Vagina (tissue), 2 donors: ENCODE measurements at regions not wholly inside any gene's neighbourhood (a gene's known extent, or its start where the extent isn't known, plus 50 kb on each side); places are given as distances from the start of the nearest gene placed in this dataset.
"Not testable (repeated sequence)": the region's sequence is repeated elsewhere in the genome, so short reads cannot be mapped to it uniquely, and the experiment has no call there.

ENCODE experiments used
- DNase-seq, 2 donors: peaks; one replicate each; pipeline ENCODE4 v3.0.0-alpha.2; 2017; ENCODE audit errors: extremely low spot score in 2 of 2
- H3K27ac ChIP-seq: fragments of 200-600 bp; sonication (generic); one replicate; pipeline ENCODE4 v1.5.1; 2019
- H3K27me3 ChIP-seq: fragments of 200-600 bp; sonication (generic); one replicate; pipeline ENCODE4 v1.5.1; 2019
- H3K36me3 ChIP-seq, 2 donors: fragments of 200-600 bp; sonication (generic); one replicate each; pipeline ENCODE4 v1.5.1; 2017 to 2019
- H3K4me1 ChIP-seq: fragments of 200-600 bp; sonication (generic); one replicate; pipeline ENCODE4 v1.5.1; 2019
- H3K4me3 ChIP-seq, 2 donors: fragments of 200-600 bp; sonication (generic); 1 replicate in 1 of 2; 2 replicates in 1 of 2; pipeline ENCODE4 v1.5.1; 2016 to 2019
- H3K9me3 ChIP-seq: fragments of 200-600 bp; sonication (generic); one replicate; pipeline ENCODE4 v1.5.1; 2019
- CTCF ChIP-seq, 3 experiments: fragments of 450-650 bp in 2 of 3; fragments of 200-600 bp in 1 of 3; sonication (generic) in 1 of 3; IDR thresholded peaks; one replicate each; pipeline ENCODE4 v1.5.1; 2017 to 2019; ENCODE audit warnings: antibody characterized with exemption in 3 of 3, mild to moderate bottlenecking in 2 of 3, moderate library complexity in 2 of 3
- POLR2A ChIP-seq, 2 donors: fragments of 450-650 bp; IDR thresholded peaks; one replicate each; pipeline ENCODE4 v1.6.1; 2017; ENCODE audit warnings: antibody characterized with exemption in 2 of 2, mild to moderate bottlenecking in 2 of 2, moderate library complexity in 2 of 2
- POLR2AphosphoS5 ChIP-seq, 2 donors: sonication (generic); formaldehyde crosslinking; IDR thresholded peaks; one replicate each; pipeline ENCODE4 v1.9.0; 2017; ENCODE audit warnings: antibody characterized with exemption in 2 of 2, mild to moderate bottlenecking in 2 of 2, low read depth in 1 of 2; ENCODE audit not compliant: insufficient read depth in 1 of 2
- intact Hi-C: fragments of 100-400 bp; cut with DNase I; formaldehyde crosslinking; loops from one replicate; pipeline ENCODE4 v1.15.1; 2023

- no peak overlapping the region for H3K4me3 ChIP-seq
- no peaks in the 10 kb centered on the region for H3K36me3 ChIP-seq
- no peaks in the 10 kb centered on the region for H3K27me3 ChIP-seq
- DNase-seq = no peak
- H3K4me1 ChIP-seq = no peaks in the 10 kb centered on the region
- H3K27ac ChIP-seq = no peak overlapping the region
- H3K9me3 ChIP-seq = no peaks in the 10 kb centered on the region
- intact Hi-C loops = no loop called here
- no peak for TF ChIP-seq POLR2AphosphoS5 (IDR thresholded peaks at IDR 0.05; ENCODE audit: insufficient read depth in 1 of 2, low read depth in 1 of 2)
Observed at GRCh38 chr1:200263203-200263602, 146.6 kb downstream of the ZNF281 start.

- Histone ChIP-seq H3K4me1 (no peaks in the 10 kb centered on the region), H3K27ac (no peak overlapping the region), H3K36me3 (no peaks in the 10 kb centered on the region), H3K27me3 (no peaks in the 10 kb centered on the region), H3K9me3 (no peaks in the 10 kb centered on the region), H3K4me3 (no peak overlapping the region)
- no peak for DNase-seq
- TF ChIP-seq POLR2AphosphoS5 (IDR thresholded peaks at IDR 0.05; ENCODE audit: insufficient read depth in 1 of 2, low read depth in 1 of 2) (no peak), POLR2A (IDR thresholded peaks at IDR 0.05) (no peak), CTCF (IDR thresholded peaks at IDR 0.05) (no peak)
- intact Hi-C loops = no loop called here
Observed at GRCh38 chr1:200262326-200262965, 147.4 kb downstream of the ZNF281 start.

- H3K9me3 ChIP-seq = no peaks in the 10 kb centered on the region
Observed at GRCh38 chr1:200260597-200261335, 149.1 kb downstream of the ZNF281 start.

GRCh38 chr1:200258447-200259375, 151.1 kb downstream of the ZNF281 start:
- no peaks in the 10 kb centered on the region for H3K27me3 ChIP-seq
- H3K27ac ChIP-seq = no peak overlapping the region
- H3K4me1 ChIP-seq = no peaks in the 10 kb centered on the region
- TF ChIP-seq POLR2A (IDR thresholded peaks at IDR 0.05) (no peak), POLR2AphosphoS5 (IDR thresholded peaks at IDR 0.05; ENCODE audit: insufficient read depth in 1 of 2, low read depth in 1 of 2) (no peak), CTCF (IDR thresholded peaks at IDR 0.05) (no peak)
- no peaks in the 10 kb centered on the region for H3K9me3 ChIP-seq
- H3K4me3 ChIP-seq = no peak overlapping the region
- no peaks in the 10 kb centered on the region for H3K36me3 ChIP-seq
- DNase-seq = peak in 1 of 2 donors; percentile 28
- intact Hi-C loops = no loop called here

More at GRCh38 chr1:200260597-200261335, 149.1 kb downstream of the ZNF281 start:
- Histone ChIP-seq H3K27ac (no peak overlapping the region), H3K27me3 (no peaks in the 10 kb centered on the region), H3K4me1 (no peaks in the 10 kb centered on the region), H3K4me3 (no peak overlapping the region), H3K36me3 (no peaks in the 10 kb centered on the region)
- peak in 1 of 2 donors; percentile 40 for DNase-seq
- intact Hi-C loops = no loop called here
- TF ChIP-seq POLR2A (IDR thresholded peaks at IDR 0.05) (no peak), POLR2AphosphoS5 (IDR thresholded peaks at IDR 0.05; ENCODE audit: insufficient read depth in 1 of 2, low read depth in 1 of 2) (no peak), CTCF (IDR thresholded peaks at IDR 0.05) (no peak)

GRCh38 chr1:200257235-200257634, 152.6 kb downstream of the ZNF281 start:
- Histone ChIP-seq H3K4me3 (no peak overlapping the region), H3K27ac (no peak overlapping the region), H3K27me3 (no peaks in the 10 kb centered on the region), H3K36me3 (no peaks in the 10 kb centered on the region), H3K4me1 (no peaks in the 10 kb centered on the region), H3K9me3 (no peaks in the 10 kb centered on the region)
- intact Hi-C loops = no loop called here
- TF ChIP-seq POLR2AphosphoS5 (IDR thresholded peaks at IDR 0.05; ENCODE audit: insufficient read depth in 1 of 2, low read depth in 1 of 2) (no peak), CTCF (IDR thresholded peaks at IDR 0.05) (no peak), POLR2A (IDR thresholded peaks at IDR 0.05) (no peak)
- no peak for DNase-seq

- H3K36me3 ChIP-seq = not testable (repeated sequence)
Observed at GRCh38 chr1:200254602-200255001, 155.2 kb downstream of the ZNF281 start.

More at GRCh38 chr1:200254602-200255001, 155.2 kb downstream of the ZNF281 start:
- intact Hi-C loops, H3K4me1 ChIP-seq, H3K27me3 ChIP-seq, H3K4me3 ChIP-seq, H3K27ac ChIP-seq, H3K9me3 ChIP-seq: not testable (repeated sequence)
- DNase-seq = peak in 1 of 2 donors; percentile 37
